ENCODE measurements at regions not wholly inside any gene's neighbourhood (a gene's known extent, or its start where the extent isn't known, plus 50 kb on each side); places are given as distances from the start of the nearest gene placed in this dataset.

DNA sequence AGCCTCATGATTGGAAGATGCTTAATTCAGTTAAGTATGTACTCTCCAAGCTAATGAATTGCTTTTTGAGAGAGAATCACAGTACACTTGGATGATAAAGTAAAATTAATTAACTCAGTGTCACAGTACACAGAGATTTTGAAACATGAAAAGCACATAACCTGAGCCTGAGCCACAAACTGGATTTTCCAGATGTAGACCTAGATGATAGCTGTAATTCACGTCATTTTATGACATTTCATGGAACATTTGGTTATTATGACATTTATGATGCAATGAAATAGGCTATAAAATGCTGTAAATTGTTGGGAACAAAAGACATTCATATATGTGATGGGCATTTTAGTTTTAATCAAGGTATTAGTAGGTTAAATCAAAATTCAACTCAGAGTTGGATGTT, 983.7 kb downstream of the STPG2 start:
- TF ChIP-seq, protein P1, sequence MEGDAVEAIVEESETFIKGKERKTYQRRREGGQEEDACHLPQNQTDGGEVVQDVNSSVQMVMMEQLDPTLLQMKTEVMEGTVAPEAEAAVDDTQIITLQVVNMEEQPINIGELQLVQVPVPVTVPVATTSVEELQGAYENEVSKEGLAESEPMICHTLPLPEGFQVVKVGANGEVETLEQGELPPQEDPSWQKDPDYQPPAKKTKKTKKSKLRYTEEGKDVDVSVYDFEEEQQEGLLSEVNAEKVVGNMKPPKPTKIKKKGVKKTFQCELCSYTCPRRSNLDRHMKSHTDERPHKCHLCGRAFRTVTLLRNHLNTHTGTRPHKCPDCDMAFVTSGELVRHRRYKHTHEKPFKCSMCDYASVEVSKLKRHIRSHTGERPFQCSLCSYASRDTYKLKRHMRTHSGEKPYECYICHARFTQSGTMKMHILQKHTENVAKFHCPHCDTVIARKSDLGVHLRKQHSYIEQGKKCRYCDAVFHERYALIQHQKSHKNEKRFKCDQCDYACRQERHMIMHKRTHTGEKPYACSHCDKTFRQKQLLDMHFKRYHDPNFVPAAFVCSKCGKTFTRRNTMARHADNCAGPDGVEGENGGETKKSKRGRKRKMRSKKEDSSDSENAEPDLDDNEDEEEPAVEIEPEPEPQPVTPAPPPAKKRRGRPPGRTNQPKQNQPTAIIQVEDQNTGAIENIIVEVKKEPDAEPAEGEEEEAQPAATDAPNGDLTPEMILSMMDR (IDR thresholded peaks at IDR 0.05) = no peak
- no peak for DNase-seq
- H3K27me3 Mint-ChIP-seq (ENCODE audit: low read depth, poor library complexity) = no peaks in the 10 kb centered on the region
- no peaks in the 10 kb centered on the region for H3K36me3 Mint-ChIP-seq (ENCODE audit: low read depth)
- peaks cover 2% of the 10 kb centered on the region for H3K9me3 Mint-ChIP-seq
- H3K4me3 Mint-ChIP-seq = no peak overlapping the region
- no peak overlapping the region for H3K27ac Mint-ChIP-seq
- no peaks in the 10 kb centered on the region for H3K4me1 Mint-ChIP-seq

DNA sequence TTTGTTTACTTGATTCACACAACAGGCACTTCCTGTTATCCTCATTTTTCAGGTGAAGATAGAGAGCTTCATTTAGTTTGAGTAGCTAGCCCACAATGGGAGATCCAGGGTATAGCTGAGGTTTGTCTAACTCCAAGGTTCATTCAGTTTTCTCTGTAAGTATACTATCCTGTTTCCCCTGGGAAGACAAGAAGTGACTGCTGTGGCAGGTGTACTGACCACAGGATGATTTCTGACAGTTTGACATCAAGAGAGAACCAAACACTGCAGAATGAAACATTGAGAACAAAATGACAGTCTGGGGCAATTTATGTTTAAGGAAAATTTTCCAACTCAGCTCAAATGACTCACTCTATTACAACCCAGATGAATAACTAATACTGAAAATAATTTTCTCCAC, 958.0 kb downstream of the STPG2 start:
- TF ChIP-seq, protein P1 (IDR thresholded peaks at IDR 0.05) = no peak
- DNase-seq = no peak
- Mint-ChIP-seq H3K36me3 (ENCODE audit: low read depth) (no peaks in the 10 kb centered on the region), H3K4me1 (peaks cover 7% of the 10 kb centered on the region), H3K4me3 (no peak overlapping the region), H3K27me3 (ENCODE audit: low read depth, poor library complexity) (peaks cover 2% of the 10 kb centered on the region), H3K9me3 (peaks cover 3% of the 10 kb centered on the region), H3K27ac (no peak overlapping the region)

GRCh38 chr4:97197106-97197505, 946.2 kb downstream of the STPG2 start:
- H3K27ac Mint-ChIP-seq = no peak overlapping the region
- no peaks in the 10 kb centered on the region for H3K36me3 Mint-ChIP-seq (ENCODE audit: low read depth)
- DNase-seq = no peak
- no peaks in the 10 kb centered on the region for H3K27me3 Mint-ChIP-seq (ENCODE audit: low read depth, poor library complexity)
- H3K4me3 Mint-ChIP-seq = no peak overlapping the region
- H3K4me1 Mint-ChIP-seq = no peaks in the 10 kb centered on the region
- TF ChIP-seq, protein P1 (IDR thresholded peaks at IDR 0.05) = no peak
- H3K9me3 Mint-ChIP-seq = no peaks in the 10 kb centered on the region

DNA sequence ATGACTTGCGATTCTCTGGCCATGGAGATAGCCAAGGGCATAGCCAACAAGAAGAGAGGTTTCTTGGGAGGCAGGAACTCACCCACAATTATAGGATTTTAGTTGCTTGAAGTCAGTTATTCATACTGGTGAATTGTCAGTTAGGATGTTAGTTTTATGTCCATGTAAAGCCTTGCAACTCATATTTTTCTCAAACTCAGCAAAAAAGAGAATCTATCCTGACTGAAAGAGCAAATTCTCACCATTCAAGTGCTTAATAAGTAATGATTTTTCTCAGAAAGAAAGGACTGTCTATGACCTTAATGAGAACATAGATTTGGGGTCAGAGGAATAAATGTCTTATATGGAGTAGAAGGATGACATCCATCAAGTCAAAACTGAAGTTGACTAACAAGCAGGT, 934.5 kb downstream of the STPG2 start:
- TF ChIP-seq, protein P1 (IDR thresholded peaks at IDR 0.05) = no peak
- no peaks in the 10 kb centered on the region for H3K4me1 Mint-ChIP-seq

GRCh38 chr4:97215409-97215941, 927.8 kb downstream of the STPG2 start:
- Mint-ChIP-seq H3K4me3 (no peak overlapping the region), H3K36me3 (ENCODE audit: low read depth) (no peaks in the 10 kb centered on the region), H3K27me3 (ENCODE audit: low read depth, poor library complexity) (no peaks in the 10 kb centered on the region)

More for the DNA sequence above, 934.5 kb downstream of the STPG2 start:
- no peak overlapping the region for H3K4me3 Mint-ChIP-seq
- no peaks in the 10 kb centered on the region for H3K27me3 Mint-ChIP-seq (ENCODE audit: low read depth, poor library complexity)
- DNase-seq = no peak
- no peaks in the 10 kb centered on the region for H3K36me3 Mint-ChIP-seq (ENCODE audit: low read depth)
- no peaks in the 10 kb centered on the region for H3K9me3 Mint-ChIP-seq
- no peak overlapping the region for H3K27ac Mint-ChIP-seq

GRCh38 chr4:97216046-97216445, 927.2 kb downstream of the STPG2 start:
- H3K27me3 Mint-ChIP-seq (ENCODE audit: low read depth, poor library complexity) = no peaks in the 10 kb centered on the region
- TF ChIP-seq, protein P1 (IDR thresholded peaks at IDR 0.05) = no peak
- H3K4me1 Mint-ChIP-seq = no peaks in the 10 kb centered on the region
- H3K4me3 Mint-ChIP-seq = no peak overlapping the region
- DNase-seq = no peak
- H3K36me3 Mint-ChIP-seq (ENCODE audit: low read depth) = no peaks in the 10 kb centered on the region
- H3K9me3 Mint-ChIP-seq = no peaks in the 10 kb centered on the region
- H3K27ac Mint-ChIP-seq = no peak overlapping the region

More at GRCh38 chr4:97215409-97215941, 927.8 kb downstream of the STPG2 start:
- Mint-ChIP-seq H3K4me1 (no peaks in the 10 kb centered on the region), H3K9me3 (no peaks in the 10 kb centered on the region), H3K27ac (no peak overlapping the region)
- DNase-seq = no peak
- TF ChIP-seq, protein P1 (IDR thresholded peaks at IDR 0.05) = no peak
